B cell (primary cell): ENCODE measurements at regions not wholly inside any gene's neighbourhood (a gene's known extent, or its start where the extent isn't known, plus 50 kb on each side); places are given as distances from the start of the nearest gene placed in this dataset.

Experiments used
- ATAC-seq: fragments of 200-7000 bp; cut with Tn5 transposase; one replicate; pipeline ENCODE4 v1.10.0; 2021; ENCODE audit warnings: low read depth, mild to moderate bottlenecking, moderate number of reproducible peaks, moderate library complexity
- CTCF ChIA-PET: fragments of 350-600 bp; sonication (Branson Sonifier 250); formaldehyde crosslinking; loops from one replicate; lab custom pipeline; 2021; ENCODE audit warnings: antibody characterized with exemption, inconsistent platforms; lab: Charles Lee
- POLR2A ChIA-PET: fragments of 350-600 bp; sonication (Branson Sonifier 250); formaldehyde crosslinking; loops from one replicate; lab custom pipeline; 2021; ENCODE audit warnings: antibody characterized with exemption; lab: Charles Lee
- DNase-seq: peaks from one replicate; pipeline ENCODE4 v3.0.0; 2013
- H2AFZ ChIP-seq: 2 replicates; pipeline ENCODE4 v1.6.1; 2012; ENCODE audit warnings: mild to moderate bottlenecking, low read depth, low read length; ENCODE audit not compliant: insufficient read depth, poor library complexity, severe bottlenecking
- H3K27ac ChIP-seq, 2 donors: 1 replicate in 1 of 2; 2 replicates in 1 of 2; pipeline ENCODE4 v1.5.1; 2012 to 2013; ENCODE audit warnings: low read length in 2 of 2, mild to moderate bottlenecking in 2 of 2, moderate library complexity in 1 of 2
- H3K27me3 ChIP-seq, 4 experiments: fragments of 200-600 bp in 1 of 4; sonication (generic) in 1 of 4; replicated peaks in 1 of 4; 1 replicate in 2 of 4; 2 replicates in 2 of 4; pipeline versions ENCODE4 v1.6.1 to v1.7.0; 2013 to 2016; ENCODE audit warnings: low read length in 3 of 4, mild to moderate bottlenecking in 2 of 4, mixed read lengths in 1 of 4, moderate library complexity in 1 of 4; ENCODE audit not compliant: insufficient read depth in 4 of 4, control insufficient read depth in 3 of 4; ENCODE audit errors: control extremely low read depth in 1 of 4
- H3K36me3 ChIP-seq, 2 experiments: replicated peaks in 1 of 2; 1 replicate in 1 of 2; 2 replicates in 1 of 2; pipeline versions ENCODE4 v1.6.1 to v1.7.1; 2013; ENCODE audit warnings: low read length in 1 of 2; ENCODE audit not compliant: insufficient read depth in 2 of 2, control insufficient read depth in 1 of 2; ENCODE audit errors: control extremely low read depth in 1 of 2, extremely low read depth in 1 of 2
- H3K4me1 ChIP-seq, 2 donors: fragments of 200-600 bp in 1 of 2; sonication (generic) in 1 of 2; 1 replicate in 1 of 2; 2 replicates in 1 of 2; pipeline versions ENCODE4 v1.5.1 to v1.6.1; 2013 to 2017; ENCODE audit warnings: low read length in 2 of 2; ENCODE audit not compliant: control insufficient read depth in 2 of 2, insufficient read depth in 2 of 2
- H3K4me2 ChIP-seq: replicated peaks from 2 replicates; pipeline ENCODE3; 2012; ENCODE audit warnings: mild to moderate bottlenecking, low read depth, low read length; ENCODE audit not compliant: poor library complexity, severe bottlenecking
- H3K4me3 ChIP-seq, 5 experiments: fragments of 200-600 bp in 1 of 5; sonication (generic) in 1 of 5; 1 replicate in 3 of 5; 2 replicates in 2 of 5; pipeline versions ENCODE4 v1.5.1 to v1.7.0; 2011 to 2016; ENCODE audit warnings: low read length in 4 of 5, mild to moderate bottlenecking in 4 of 5, low read depth in 2 of 5, control low read depth in 1 of 5, moderate library complexity in 1 of 5; ENCODE audit not compliant: insufficient read depth in 1 of 5; ENCODE audit errors: control extremely low read depth in 1 of 5, extremely low read depth in 1 of 5
- H3K79me2 ChIP-seq: fragments of 200-600 bp; sonication (generic); one replicate; pipeline ENCODE4 v1.6.0; 2016; ENCODE audit warnings: low read length; ENCODE audit not compliant: control insufficient read depth, insufficient read depth
- H3K9ac ChIP-seq: fragments of 200-600 bp; sonication (generic); 2 replicates; pipeline ENCODE4 v1.6.1; 2017; ENCODE audit warnings: mild to moderate bottlenecking, low read length, moderate library complexity
- H3K9me3 ChIP-seq, 3 donors: one replicate each; pipeline versions ENCODE4 v1.6.1 to v1.7.1; 2013; ENCODE audit warnings: low read length in 2 of 3; ENCODE audit not compliant: control insufficient read depth in 2 of 3, insufficient read depth in 1 of 3; ENCODE audit errors: control extremely low read depth in 1 of 3
- H4K20me1 ChIP-seq: 2 replicates; pipeline ENCODE4 v1.6.0; 2012; ENCODE audit warnings: mild to moderate bottlenecking, low read length; ENCODE audit not compliant: insufficient read depth, control insufficient read depth, poor library complexity, severe bottlenecking
- H3K27ac Mint-ChIP-seq: one replicate; pipeline ENCODE4 v1.8.0; 2021; ENCODE audit warnings: mixed read lengths
- H3K27me3 Mint-ChIP-seq: one replicate; pipeline ENCODE4 v1.8.0; 2021; ENCODE audit warnings: mixed read lengths
- H3K4me1 Mint-ChIP-seq: one replicate; pipeline ENCODE4 v1.8.0; 2021; ENCODE audit warnings: mixed read lengths
- H3K4me3 Mint-ChIP-seq: one replicate; pipeline ENCODE4 v1.8.0; 2021; ENCODE audit warnings: mixed read lengths
- H3K9me3 Mint-ChIP-seq: one replicate; pipeline ENCODE4 v1.8.0; 2022; ENCODE audit warnings: mixed read lengths; ENCODE audit not compliant: insufficient read depth
- EZH2 ChIP-seq: IDR thresholded peaks from 2 replicates; pipeline ENCODE4 v1.6.1; 2012; ENCODE audit warnings: borderline replicate concordance, low read depth, mild to moderate bottlenecking, moderate library complexity, low read length; ENCODE audit not compliant: insufficient read depth, poor library complexity, severe bottlenecking
- WGBS: methylation state at CpG from one replicate; pipeline ENCODE4 v1.1.5; 2013; ENCODE audit warnings: missing lambda C conversion rate; ENCODE audit not compliant: insufficient coverage; 5-methylcytosine and 5-hydroxymethylcytosine counted together
- intact Hi-C: fragments of 100-400 bp; cut with micrococcal nuclease; formaldehyde crosslinking; loops from one replicate; pipeline ENCODE4 v1.10.0; 2022
- TF ChIP-seq, protein P1 (sequence below): fragments of 200-600 bp; IDR thresholded peaks from one replicate; pipeline ENCODE4 v1.8.0; 2022; ENCODE audit warnings: antibody characterized with exemption, mild to moderate bottlenecking

DNA sequence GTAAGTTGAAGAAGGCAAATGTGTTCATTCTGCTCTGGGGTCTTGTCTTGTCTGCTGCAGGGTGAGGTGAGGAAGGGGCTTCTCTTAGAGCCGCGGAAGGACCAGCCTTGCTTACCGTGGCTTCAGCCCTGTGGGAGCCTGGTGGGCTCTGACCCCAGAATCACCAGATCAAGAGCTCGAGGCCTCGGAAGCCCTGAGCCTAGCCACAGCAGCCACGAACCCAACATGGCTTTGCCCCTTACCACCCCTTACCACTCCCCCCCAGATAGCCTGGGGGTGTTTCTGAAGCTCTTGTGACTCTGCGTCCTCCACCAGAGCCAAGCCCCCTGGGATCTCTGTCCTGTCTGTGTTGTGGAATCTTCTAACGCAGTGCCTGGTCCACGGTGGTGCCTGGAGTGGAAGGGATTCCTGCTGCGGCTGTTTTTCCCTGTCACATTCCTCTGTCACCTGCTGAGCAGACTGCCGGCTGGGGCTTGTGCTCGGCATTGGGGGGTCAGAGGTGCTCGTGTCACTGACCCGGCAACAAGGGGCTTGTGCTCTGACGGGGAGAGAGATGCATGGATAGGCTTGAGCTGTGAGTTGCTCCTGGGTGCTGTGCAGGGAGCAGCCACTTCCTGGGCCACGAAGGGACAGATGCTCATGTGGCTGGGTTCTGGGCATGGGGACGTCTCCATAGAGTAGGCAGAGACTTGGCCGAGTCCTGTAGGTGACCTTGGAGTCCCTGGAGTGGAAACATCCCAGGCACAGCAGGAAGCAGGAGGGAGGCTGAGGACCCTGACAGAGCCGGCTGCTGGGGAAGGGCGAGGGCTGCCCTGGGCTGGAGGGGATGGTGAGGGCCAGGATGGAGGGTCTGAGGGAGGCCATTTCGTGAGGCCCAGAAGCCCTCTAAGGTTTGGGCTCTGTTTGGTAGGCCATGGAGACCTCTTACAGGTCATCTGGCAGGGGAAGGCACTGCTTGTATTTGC, 316.0 kb downstream of the QKI start:
- no peak overlapping the region for H3K4me3 ChIP-seq
- H3K9me3 Mint-ChIP-seq = no peaks in the 10 kb centered on the region
- peaks cover 30% of the 10 kb centered on the region for H3K4me1 Mint-ChIP-seq
- intact Hi-C loops = no loop called here
- 96% methylated on average over 21 of the region's 21 CpGs for WGBS
- H3K4me1 ChIP-seq = peaks cover 16 to 18% of the 10 kb centered on the region in 2 donors
- H2AFZ ChIP-seq = no peak overlapping the region
- DNase-seq (no peak), ATAC-seq (no peak)
- ChIA-PET POLR2A (no interaction called here), CTCF (no interaction called here)
- no peaks in the 10 kb centered on the region for H3K27me3 ChIP-seq
- no peak overlapping the region for H3K9ac ChIP-seq
- H3K36me3 ChIP-seq = no peaks in the 10 kb centered on the region
- no peak overlapping the region for H3K4me2 ChIP-seq
- TF ChIP-seq, protein P1, sequence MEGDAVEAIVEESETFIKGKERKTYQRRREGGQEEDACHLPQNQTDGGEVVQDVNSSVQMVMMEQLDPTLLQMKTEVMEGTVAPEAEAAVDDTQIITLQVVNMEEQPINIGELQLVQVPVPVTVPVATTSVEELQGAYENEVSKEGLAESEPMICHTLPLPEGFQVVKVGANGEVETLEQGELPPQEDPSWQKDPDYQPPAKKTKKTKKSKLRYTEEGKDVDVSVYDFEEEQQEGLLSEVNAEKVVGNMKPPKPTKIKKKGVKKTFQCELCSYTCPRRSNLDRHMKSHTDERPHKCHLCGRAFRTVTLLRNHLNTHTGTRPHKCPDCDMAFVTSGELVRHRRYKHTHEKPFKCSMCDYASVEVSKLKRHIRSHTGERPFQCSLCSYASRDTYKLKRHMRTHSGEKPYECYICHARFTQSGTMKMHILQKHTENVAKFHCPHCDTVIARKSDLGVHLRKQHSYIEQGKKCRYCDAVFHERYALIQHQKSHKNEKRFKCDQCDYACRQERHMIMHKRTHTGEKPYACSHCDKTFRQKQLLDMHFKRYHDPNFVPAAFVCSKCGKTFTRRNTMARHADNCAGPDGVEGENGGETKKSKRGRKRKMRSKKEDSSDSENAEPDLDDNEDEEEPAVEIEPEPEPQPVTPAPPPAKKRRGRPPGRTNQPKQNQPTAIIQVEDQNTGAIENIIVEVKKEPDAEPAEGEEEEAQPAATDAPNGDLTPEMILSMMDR = no peak
- TF ChIP-seq EZH2 = no peak
- no peak overlapping the region for H3K27ac Mint-ChIP-seq
- H3K27me3 Mint-ChIP-seq = no peaks in the 10 kb centered on the region
- H3K27ac ChIP-seq = no peak overlapping the region
- no peaks in the 10 kb centered on the region for H4K20me1 ChIP-seq
- peaks cover 0 to 2% (median 0%) of the 10 kb centered on the region in 3 donors for H3K9me3 ChIP-seq
- no peak overlapping the region for H3K4me3 Mint-ChIP-seq
- H3K79me2 ChIP-seq = no peaks in the 10 kb centered on the region
